Fibroblast of lung (primary cell): ENCODE measurements at regions not wholly inside any gene's neighbourhood (a gene's known extent, or its start where the extent isn't known, plus 50 kb on each side); places are given as distances from the start of the nearest gene placed in this dataset.

ENCODE experiments used
- EZH2 ChIP-seq: IDR thresholded peaks from 2 replicates; pipeline ENCODE4 v1.5.1; 2012; ENCODE audit warnings: low read length, control low read depth, mild to moderate bottlenecking; ENCODE audit errors: missing control alignments
- TF ChIP-seq, protein P1 (sequence below), 2 donors: IDR thresholded peaks in 1 of 2; conservative IDR thresholded peaks in 1 of 2; 1 replicate in 1 of 2; 2 replicates in 1 of 2; pipeline ENCODE4 v1.5.1; 2011 to 2012; ENCODE audit warnings: low read length in 2 of 2, control low read depth in 1 of 2, inconsistent platforms in 1 of 2, low read depth in 1 of 2, mild to moderate bottlenecking in 1 of 2

DNA sequence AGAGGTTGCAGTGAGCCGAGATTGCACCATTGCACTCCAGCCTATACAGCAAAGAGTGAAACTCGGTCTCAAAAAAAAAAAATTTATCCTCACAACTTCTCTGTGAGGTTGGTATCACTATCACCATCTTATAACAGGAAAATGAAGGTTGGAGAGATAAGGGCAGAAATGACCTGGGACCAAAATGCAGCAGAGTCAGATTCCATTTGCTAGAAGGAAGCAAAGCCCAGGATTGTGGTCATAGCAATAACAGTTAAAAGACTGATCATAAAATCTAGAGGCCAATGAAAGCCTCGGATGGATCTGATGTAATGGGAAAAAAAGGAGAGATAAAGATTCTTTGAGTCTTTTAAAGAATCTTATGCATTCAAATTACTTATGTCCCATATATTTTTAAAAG lies 69.6 kb upstream of the TEKT1 start:
- TF ChIP-seq, protein P1, sequence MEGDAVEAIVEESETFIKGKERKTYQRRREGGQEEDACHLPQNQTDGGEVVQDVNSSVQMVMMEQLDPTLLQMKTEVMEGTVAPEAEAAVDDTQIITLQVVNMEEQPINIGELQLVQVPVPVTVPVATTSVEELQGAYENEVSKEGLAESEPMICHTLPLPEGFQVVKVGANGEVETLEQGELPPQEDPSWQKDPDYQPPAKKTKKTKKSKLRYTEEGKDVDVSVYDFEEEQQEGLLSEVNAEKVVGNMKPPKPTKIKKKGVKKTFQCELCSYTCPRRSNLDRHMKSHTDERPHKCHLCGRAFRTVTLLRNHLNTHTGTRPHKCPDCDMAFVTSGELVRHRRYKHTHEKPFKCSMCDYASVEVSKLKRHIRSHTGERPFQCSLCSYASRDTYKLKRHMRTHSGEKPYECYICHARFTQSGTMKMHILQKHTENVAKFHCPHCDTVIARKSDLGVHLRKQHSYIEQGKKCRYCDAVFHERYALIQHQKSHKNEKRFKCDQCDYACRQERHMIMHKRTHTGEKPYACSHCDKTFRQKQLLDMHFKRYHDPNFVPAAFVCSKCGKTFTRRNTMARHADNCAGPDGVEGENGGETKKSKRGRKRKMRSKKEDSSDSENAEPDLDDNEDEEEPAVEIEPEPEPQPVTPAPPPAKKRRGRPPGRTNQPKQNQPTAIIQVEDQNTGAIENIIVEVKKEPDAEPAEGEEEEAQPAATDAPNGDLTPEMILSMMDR (conservative IDR thresholded peaks at IDR 0.05 in 1 of 2, IDR thresholded peaks at IDR 0.05 in 1 of 2; ENCODE audit: low read depth in 1 of 2, low read length in 2 of 2) = no peak
- no peak for TF ChIP-seq EZH2
